Esophagus squamous epithelium (tissue), 5 donors: ENCODE measurements at regions not wholly inside any gene's neighbourhood (a gene's known extent, or its start where the extent isn't known, plus 50 kb on each side); places are given as distances from the start of the nearest gene placed in this dataset.

Source experiments
- DNase-seq: peaks from one replicate; lab custom pipeline; 2025; lab: John Stamatoyannopoulos, UW
- H3K27ac ChIP-seq, 4 donors: fragments of 200-600 bp; sonication (generic); one replicate each; pipeline ENCODE4 v1.5.1; 2016 to 2019; ENCODE audit warnings: mild to moderate bottlenecking in 1 of 4
- H3K27me3 ChIP-seq, 4 donors: fragments of 200-600 bp; sonication (generic); 1 replicate in 3 of 4; 2 replicates in 1 of 4; pipeline versions ENCODE4 v1.5.1 to v1.6.0; 2017 to 2021; ENCODE audit warnings: antibody characterized with exemption in 1 of 4
- H3K36me3 ChIP-seq, 3 donors: fragments of 200-600 bp; sonication (generic); one replicate each; pipeline ENCODE4 v1.5.1; 2016 to 2019
- H3K4me1 ChIP-seq, 3 donors: fragments of 200-600 bp; sonication (generic); one replicate each; pipeline ENCODE4 v1.5.1; 2017 to 2019
- H3K4me3 ChIP-seq, 4 donors: fragments of 200-600 bp; sonication (generic); 1 replicate in 3 of 4; 2 replicates in 1 of 4; pipeline ENCODE4 v1.5.1; 2016 to 2019; ENCODE audit warnings: mild to moderate bottlenecking in 2 of 4, moderate library complexity in 1 of 4
- H3K9me3 ChIP-seq, 3 donors: fragments of 200-600 bp; sonication (generic); one replicate each; pipeline ENCODE4 v1.5.1; 2016 to 2019
- CTCF ChIP-seq, 6 experiments: fragments of 450-650 bp in 4 of 6; fragments of 200-600 bp in 2 of 6; sonication (generic) in 2 of 6; IDR thresholded peaks; one replicate each; pipeline ENCODE4 v1.5.1; 2016 to 2019; ENCODE audit warnings: antibody characterized with exemption in 6 of 6, mild to moderate bottlenecking in 4 of 6, moderate library complexity in 4 of 6
- POLR2A ChIP-seq, 4 donors: fragments of 450-650 bp; IDR thresholded peaks; one replicate each; pipeline ENCODE4 v1.6.1; 2017; ENCODE audit warnings: antibody characterized with exemption in 4 of 4, mild to moderate bottlenecking in 4 of 4, moderate library complexity in 3 of 4
- WGBS, 2 donors: methylation state at CpG; one replicate each; pipeline ENCODE4 v1.1.5; 2018; 5-methylcytosine and 5-hydroxymethylcytosine counted together
- intact Hi-C: fragments of 100-400 bp; cut with DNase I; formaldehyde crosslinking; loops from one replicate; pipeline ENCODE4 v1.15.0; 2022
- donor health status: DM: yes; HTN: yes; CAD: no.

GRCh38 chr3:160171813-160172212 is 53.4 kb upstream of the C3orf80 start:
- no peak for DNase-seq
- TF ChIP-seq POLR2A (IDR thresholded peaks at IDR 0.05) (no peak), CTCF (IDR thresholded peaks at IDR 0.05) (no peak)
- 48 to 61% methylated on average over 3 of the region's 3 CpGs for WGBS, 2 donors
- Histone ChIP-seq H3K9me3 (no peaks in the 10 kb centered on the region), H3K27me3 (no peaks in the 10 kb centered on the region), H3K4me1 (no peaks in the 10 kb centered on the region), H3K4me3 (no peak overlapping the region), H3K27ac (no peak overlapping the region), H3K36me3 (no peaks in the 10 kb centered on the region)
- intact Hi-C loops, result no loop called here

GRCh38 chr3:160174621-160175020 is 50.6 kb upstream of the C3orf80 start:
- intact Hi-C loops, result no loop called here
- no peaks in the 10 kb centered on the region for H3K4me1 ChIP-seq
- TF ChIP-seq CTCF (IDR thresholded peaks at IDR 0.05) (no peak), POLR2A (IDR thresholded peaks at IDR 0.05) (no peak)
- 53 to 78% methylated on average over 2 of the region's 2 CpGs for WGBS, 2 donors
- no peak overlapping the region for H3K27ac ChIP-seq
- no peaks in the 10 kb centered on the region for H3K27me3 ChIP-seq
- H3K36me3 ChIP-seq, result no peaks in the 10 kb centered on the region
- DNase-seq, result no peak
- no peaks in the 10 kb centered on the region for H3K9me3 ChIP-seq
- no peak overlapping the region for H3K4me3 ChIP-seq
